ENCODE measurements at regions not wholly inside any gene's neighbourhood (a gene's known extent, or its start where the extent isn't known, plus 50 kb on each side); places are given as distances from the start of the nearest gene placed in this dataset.

- Histone ChIP-seq H3K36me3 (replicated peaks in 1 of 2; ENCODE audit: control insufficient read depth in 1 of 2, insufficient read depth in 2 of 2, low read length in 1 of 2) (no peaks in the 10 kb centered on the region), H3K4me1 (ENCODE audit: control insufficient read depth in 1 of 2, insufficient read depth in 2 of 2, low read depth in 1 of 2, low read length in 1 of 2) (peaks cover 0 to 2% of the 10 kb centered on the region in 2 experiments; a peak in 1 of 4 replicates), H3K79me2 (ENCODE audit: insufficient read depth) (no peaks in the 10 kb centered on the region), H3K9me2 (no peaks in the 10 kb centered on the region), H3F3A (replicated peaks; ENCODE audit: insufficient read depth) (no peaks in the 10 kb centered on the region), H4K20me1 (ENCODE audit: insufficient read depth) (0 out of 2 replicates have a peak, but pooled peaks cover 3% of the 10 kb centered on the region), H3K4me2 (no peak overlapping the region), H3K9me3 (peaks cover 16% of the 10 kb centered on the region), H3K4me3 (ENCODE audit: low read depth in 2 of 2, low read length in 1 of 2) (no peak overlapping the region), H2AFZ (ENCODE audit: low read depth) (no peak overlapping the region), H3K9ac (no peak overlapping the region), H3K27me3 (ENCODE audit: insufficient read depth) (no peaks in the 10 kb centered on the region), H3K27ac (ENCODE audit: low read depth in 2 of 2, low read length in 1 of 2) (no peak overlapping the region)
- no peak for DNase-seq
- ChIA-PET POLR2A (no interaction called here), CTCF (interaction anchor here (0.9 to 2.1 kb wide), 10 partner anchors 10 to 931 kb away, joined by 3 to 6 read pairs (median 4); partner anchors contain the start of gene IKZF1)
- WGBS (ENCODE audit: low lambda C conversion rate), result 18% methylated on average over 3 of the region's 3 CpGs
- peak; percentile 54 for TF ChIP-seq CTCF (IDR thresholded peaks at IDR 0.05)
- TF ChIP-seq PBX3 (IDR thresholded peaks at IDR 0.05), result no peak
- no peak for TF ChIP-seq GABPA (IDR thresholded peaks at IDR 0.05; ENCODE audit: low read depth)
- no peak for TF ChIP-seq FOXJ3 (CRISPR knock-in tag; IDR thresholded peaks at IDR 0.05)
- peak; percentile 42 for TF ChIP-seq RAD21 (IDR thresholded peaks at IDR 0.05; ENCODE audit: low read length)
- TF ChIP-seq FOSL2 (IDR thresholded peaks at IDR 0.05; ENCODE audit: borderline replicate concordance, low read depth), result no peak
- no peak for TF ChIP-seq RFX5 (IDR thresholded peaks at IDR 0.05; ENCODE audit: low read length)
Measured at GRCh38 chr7:50229964-50230363, 74.6 kb upstream of the IKZF1 start.

GRCh38 chr7:50228148-50228547 is 76.4 kb upstream of the IKZF1 start:
- Histone ChIP-seq H3K9me2 (no peaks in the 10 kb centered on the region), H3F3A (replicated peaks; ENCODE audit: insufficient read depth) (no peaks in the 10 kb centered on the region), H4K20me1 (ENCODE audit: insufficient read depth) (0 out of 2 replicates have a peak, but pooled peaks cover 3% of the 10 kb centered on the region), H2AFZ (ENCODE audit: low read depth) (no peak overlapping the region), H3K4me2 (no peak overlapping the region), H3K9me3 (peaks cover 23% of the 10 kb centered on the region), H3K27ac (ENCODE audit: low read depth in 2 of 2, low read length in 1 of 2) (no peak overlapping the region), H3K9ac (no peak overlapping the region), H3K36me3 (replicated peaks in 1 of 2; ENCODE audit: control insufficient read depth in 1 of 2, insufficient read depth in 2 of 2, low read length in 1 of 2) (no peaks in the 10 kb centered on the region), H3K4me1 (ENCODE audit: control insufficient read depth in 1 of 2, insufficient read depth in 2 of 2, low read depth in 1 of 2, low read length in 1 of 2) (peaks cover 0 to 2% of the 10 kb centered on the region in 2 experiments; a peak in 1 of 4 replicates), H3K79me2 (ENCODE audit: insufficient read depth) (no peaks in the 10 kb centered on the region), H3K4me3 (ENCODE audit: low read depth in 2 of 2, low read length in 1 of 2) (no peak overlapping the region), H3K27me3 (ENCODE audit: insufficient read depth) (no peaks in the 10 kb centered on the region)
- no peak for DNase-seq
- CTCF ChIA-PET, result interaction anchor here (1.4 to 2.5 kb wide), 4 partner anchors 21 to 119 kb away, joined by 3 to 11 read pairs (median 4); no protein-coding TSS in a partner anchor
- POLR2A ChIA-PET, result no interaction called here
- TF ChIP-seq RFX5 (IDR thresholded peaks at IDR 0.05; ENCODE audit: low read length) (no peak), EP300 (IDR thresholded peaks at IDR 0.05; ENCODE audit: borderline replicate concordance in 1 of 2, low read depth in 1 of 2, low read length in 1 of 2) (no peak)
- 4% methylated on average over 4 of the region's 4 CpGs for WGBS (ENCODE audit: low lambda C conversion rate)

- no peak for DNase-seq
- H3K36me3 ChIP-seq (replicated peaks in 1 of 2; ENCODE audit: control insufficient read depth in 1 of 2, insufficient read depth in 2 of 2, low read length in 1 of 2), result no peaks in the 10 kb centered on the region
- WGBS (ENCODE audit: low lambda C conversion rate), result 18% methylated on average over 6 of the region's 6 CpGs
- ChIA-PET POLR2A (no interaction called here), CTCF (interaction anchor here (1.6 to 2.5 kb wide), 3 partner anchors 21 to 120 kb away, joined by 3 to 11 read pairs (median 4); no protein-coding TSS in a partner anchor)
- H3K9me2 ChIP-seq, result no peaks in the 10 kb centered on the region
- H3K4me2 ChIP-seq, result no peak overlapping the region
- no peak overlapping the region for H3K9ac ChIP-seq
- H3K79me2 ChIP-seq (ENCODE audit: insufficient read depth), result no peaks in the 10 kb centered on the region
- H3K4me1 ChIP-seq (ENCODE audit: control insufficient read depth in 1 of 2, insufficient read depth in 2 of 2, low read depth in 1 of 2, low read length in 1 of 2), result peaks cover 0 to 2% of the 10 kb centered on the region in 2 experiments; a peak in 1 of 4 replicates
- H4K20me1 ChIP-seq (ENCODE audit: insufficient read depth), result 0 out of 2 replicates have a peak, but pooled peaks cover 3% of the 10 kb centered on the region
- H3F3A ChIP-seq (replicated peaks; ENCODE audit: insufficient read depth), result no peaks in the 10 kb centered on the region
- no peaks in the 10 kb centered on the region for H3K27me3 ChIP-seq (ENCODE audit: insufficient read depth)
- no peak overlapping the region for H3K4me3 ChIP-seq (ENCODE audit: low read depth in 2 of 2, low read length in 1 of 2)
- H3K9me3 ChIP-seq, result peaks cover 26% of the 10 kb centered on the region
- TF ChIP-seq GATA2 (CRISPR knock-in tag; IDR thresholded peaks at IDR 0.05) (no peak), FOSL2 (IDR thresholded peaks at IDR 0.05; ENCODE audit: borderline replicate concordance, low read depth) (no peak), SMC3 (IDR thresholded peaks at IDR 0.05; ENCODE audit: low read depth, low read length) (no peak), RFX5 (IDR thresholded peaks at IDR 0.05; ENCODE audit: low read length) (no peak), CHD2 (IDR thresholded peaks at IDR 0.05; ENCODE audit: low read length, partially characterized antibody) (no peak), USF1 (IDR thresholded peaks at IDR 0.05; ENCODE audit: borderline replicate concordance, low read depth) (no peak), IRF3 (IDR thresholded peaks at IDR 0.05; ENCODE audit: low read depth, low read length) (no peak), JUND (IDR thresholded peaks at IDR 0.05) (no peak), MEF2A (IDR thresholded peaks at IDR 0.05; ENCODE audit: borderline replicate concordance, low read depth) (no peak)
- H3K27ac ChIP-seq (ENCODE audit: low read depth in 2 of 2, low read length in 1 of 2), result no peak overlapping the region
- no peak overlapping the region for H2AFZ ChIP-seq (ENCODE audit: low read depth)
Measured at GRCh38 chr7:50227726-50228125, 76.8 kb upstream of the IKZF1 start.
